DOHH2 (cell line): ENCODE measurements at regions not wholly inside any gene's neighbourhood (a gene's known extent, or its start where the extent isn't known, plus 50 kb on each side); places are given as distances from the start of the nearest gene placed in this dataset.
A peak's percentile ranks its signal among the peaks of the same experiment; 100 is the strongest.

ENCODE experiments used
- H3F3A ChIP-seq: fragments of 200-600 bp; sonication (generic), shearing (Covaris generic); 2 replicates; pipeline ENCODE4 v1.6.0; 2016; ENCODE audit warnings: antibody characterized with exemption, mild to moderate bottlenecking; ENCODE audit not compliant: control insufficient read depth, insufficient read depth
- H3K27ac ChIP-seq: fragments of 200-600 bp; sonication (generic); 2 replicates; pipeline ENCODE4 v1.5.1; 2014; ENCODE audit warnings: low read depth, mild to moderate bottlenecking, low read length, moderate library complexity
- H3K27me3 ChIP-seq: fragments of 200-600 bp; sonication (generic); 2 replicates; pipeline ENCODE4 v1.6.1; 2014; ENCODE audit warnings: mild to moderate bottlenecking, low read length, mixed read lengths; ENCODE audit not compliant: control insufficient read depth
- H3K36me3 ChIP-seq: fragments of 200-600 bp; sonication (generic); 2 replicates; pipeline ENCODE4 v1.6.1; 2014; ENCODE audit warnings: mild to moderate bottlenecking, low read length, moderate library complexity, mixed read lengths; ENCODE audit not compliant: control insufficient read depth
- H3K4me1 ChIP-seq: fragments of 200-600 bp; sonication (generic); 2 replicates; pipeline ENCODE4 v1.6.1; 2014; ENCODE audit warnings: mild to moderate bottlenecking, low read length, mixed read lengths; ENCODE audit not compliant: control insufficient read depth
- H3K4me2 ChIP-seq: fragments of 200-600 bp; sonication (generic); 2 replicates; pipeline ENCODE4 v1.6.0; 2014; ENCODE audit warnings: mild to moderate bottlenecking, low read length, moderate library complexity
- H3K4me3 ChIP-seq: fragments of 200-600 bp; sonication (generic); 2 replicates; pipeline ENCODE4 v1.5.1; 2014; ENCODE audit warnings: mild to moderate bottlenecking, low read length, mixed read lengths
- H3K79me2 ChIP-seq: fragments of 200-600 bp; sonication (generic); 2 replicates; pipeline ENCODE4 v1.6.1; 2014; ENCODE audit warnings: mild to moderate bottlenecking, low read length, mixed read lengths; ENCODE audit not compliant: control insufficient read depth
- H3K9me2 ChIP-seq: fragments of 200-600 bp; sonication (generic); replicated peaks from 2 replicates; pipeline ENCODE4 v1.6.1; 2014; ENCODE audit warnings: mild to moderate bottlenecking, low read length, mixed read lengths; ENCODE audit not compliant: control insufficient read depth
- H3K9me3 ChIP-seq: fragments of 200-600 bp; sonication (generic); 2 replicates; pipeline ENCODE4 v1.6.1; 2014; ENCODE audit warnings: antibody characterized with exemption, low read length, mixed read lengths; ENCODE audit not compliant: control insufficient read depth, insufficient read depth
- H4K20me1 ChIP-seq: fragments of 200-600 bp; sonication (generic); 2 replicates; pipeline ENCODE4 v1.6.0; 2014; ENCODE audit warnings: low read depth, mild to moderate bottlenecking, antibody characterized with exemption, low read length, moderate library complexity; ENCODE audit not compliant: control insufficient read depth, insufficient read depth
- EZH2phosphoT487 ChIP-seq: fragments of 200-600 bp; sonication (generic); IDR thresholded peaks from 2 replicates; pipeline ENCODE4 v1.6.1; 2017; ENCODE audit warnings: borderline replicate concordance, mild to moderate bottlenecking, antibody characterized with exemption, low read length, moderate library complexity, mixed read lengths
- TF ChIP-seq, protein P1 (sequence below): fragments of 200-600 bp; sonication (generic); IDR thresholded peaks from one replicate; pipeline ENCODE4 v1.5.1; 2014; ENCODE audit warnings: antibody characterized with exemption, mild to moderate bottlenecking, low read depth, low read length; ENCODE audit not compliant: poor library complexity, severe bottlenecking

GRCh38 chr12:105705235-105705634 is 374.7 kb downstream of the C12orf75 start:
- no peaks in the 10 kb centered on the region for H3K9me2 ChIP-seq
- H4K20me1 ChIP-seq: no peaks in the 10 kb centered on the region
- H3K4me1 ChIP-seq: peaks cover 6% of the 10 kb centered on the region

DNA sequence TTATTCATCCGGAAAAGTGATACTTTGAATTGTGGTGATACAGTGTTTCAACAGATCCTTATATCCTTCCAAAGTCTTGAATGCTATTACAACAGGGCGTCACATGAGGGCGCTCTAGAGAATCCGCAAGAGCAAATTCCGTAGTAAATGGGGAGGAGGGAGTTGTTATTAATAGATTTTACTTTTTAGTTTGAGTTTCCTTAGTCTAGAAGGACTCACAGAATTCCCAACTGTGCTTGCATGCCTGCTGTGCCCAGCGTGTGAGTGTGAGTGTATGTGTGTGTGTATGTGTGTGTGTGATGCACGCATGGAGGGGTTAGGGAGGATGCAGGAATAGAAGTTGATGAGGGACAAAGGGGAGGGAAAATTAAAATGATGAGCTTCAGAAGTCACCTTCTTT is 375.3 kb downstream of the C12orf75 start:
- no peak overlapping the region for H3K4me2 ChIP-seq

More at GRCh38 chr12:105705235-105705634, 374.7 kb downstream of the C12orf75 start:
- TF ChIP-seq, protein P1, sequence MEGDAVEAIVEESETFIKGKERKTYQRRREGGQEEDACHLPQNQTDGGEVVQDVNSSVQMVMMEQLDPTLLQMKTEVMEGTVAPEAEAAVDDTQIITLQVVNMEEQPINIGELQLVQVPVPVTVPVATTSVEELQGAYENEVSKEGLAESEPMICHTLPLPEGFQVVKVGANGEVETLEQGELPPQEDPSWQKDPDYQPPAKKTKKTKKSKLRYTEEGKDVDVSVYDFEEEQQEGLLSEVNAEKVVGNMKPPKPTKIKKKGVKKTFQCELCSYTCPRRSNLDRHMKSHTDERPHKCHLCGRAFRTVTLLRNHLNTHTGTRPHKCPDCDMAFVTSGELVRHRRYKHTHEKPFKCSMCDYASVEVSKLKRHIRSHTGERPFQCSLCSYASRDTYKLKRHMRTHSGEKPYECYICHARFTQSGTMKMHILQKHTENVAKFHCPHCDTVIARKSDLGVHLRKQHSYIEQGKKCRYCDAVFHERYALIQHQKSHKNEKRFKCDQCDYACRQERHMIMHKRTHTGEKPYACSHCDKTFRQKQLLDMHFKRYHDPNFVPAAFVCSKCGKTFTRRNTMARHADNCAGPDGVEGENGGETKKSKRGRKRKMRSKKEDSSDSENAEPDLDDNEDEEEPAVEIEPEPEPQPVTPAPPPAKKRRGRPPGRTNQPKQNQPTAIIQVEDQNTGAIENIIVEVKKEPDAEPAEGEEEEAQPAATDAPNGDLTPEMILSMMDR: no peak
- TF ChIP-seq EZH2phosphoT487: no peak
- H3K4me3 ChIP-seq: no peak overlapping the region
- no peaks in the 10 kb centered on the region for H3K36me3 ChIP-seq
- no peaks in the 10 kb centered on the region for H3F3A ChIP-seq
- H3K79me2 ChIP-seq: no peaks in the 10 kb centered on the region
- H3K4me2 ChIP-seq: no peak overlapping the region
- H3K27ac ChIP-seq: no peak overlapping the region
- no peaks in the 10 kb centered on the region for H3K9me3 ChIP-seq
- H3K27me3 ChIP-seq: no peaks in the 10 kb centered on the region

DNA sequence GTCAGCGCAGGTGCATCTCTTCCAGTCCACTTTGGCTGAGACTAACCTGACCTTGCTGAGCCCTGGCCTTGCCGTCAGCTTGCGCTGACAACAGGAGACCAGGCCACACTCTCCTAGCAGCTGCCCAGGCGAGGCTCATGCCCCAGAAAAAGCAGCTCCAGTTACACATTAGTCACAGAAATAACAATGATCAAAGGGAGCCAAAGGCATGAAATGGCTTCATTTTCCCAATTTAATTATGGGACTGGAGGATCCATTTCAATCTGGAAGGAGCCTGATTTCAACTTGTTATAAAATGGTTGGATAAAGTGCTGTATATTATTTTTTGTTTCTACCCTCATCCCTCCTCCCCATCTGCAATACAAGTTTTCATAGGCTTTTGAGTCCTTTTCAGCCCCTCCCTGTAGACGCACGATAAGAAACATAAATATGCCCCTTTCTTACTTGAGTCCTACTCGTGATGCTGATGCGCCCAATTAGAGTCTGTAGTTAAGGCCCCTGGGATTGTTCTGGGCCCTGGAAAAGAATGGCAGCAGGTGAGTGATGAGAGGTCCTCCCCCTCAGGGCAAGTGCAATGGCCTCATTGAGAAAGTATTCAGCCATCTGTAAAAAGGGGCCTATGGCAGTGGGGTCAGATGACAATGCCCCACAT is 376.0 kb downstream of the C12orf75 start:
- Histone ChIP-seq H4K20me1 (no peaks in the 10 kb centered on the region), H3K4me2 (no peak overlapping the region), H3K4me1 (peaks cover 6% of the 10 kb centered on the region)

More for the DNA sequence above, 375.3 kb downstream of the C12orf75 start:
- Histone ChIP-seq H3F3A (no peaks in the 10 kb centered on the region), H3K9me3 (no peaks in the 10 kb centered on the region), H3K9me2 (no peaks in the 10 kb centered on the region), H3K4me3 (no peak overlapping the region), H3K4me1 (peaks cover 6% of the 10 kb centered on the region), H3K27ac (no peak overlapping the region), H3K36me3 (no peaks in the 10 kb centered on the region), H3K79me2 (no peaks in the 10 kb centered on the region), H4K20me1 (no peaks in the 10 kb centered on the region), H3K27me3 (no peaks in the 10 kb centered on the region)
- no peak for TF ChIP-seq EZH2phosphoT487
- TF ChIP-seq, protein P1: peak; percentile 97

More for the DNA sequence above, 376.0 kb downstream of the C12orf75 start:
- H3K36me3 ChIP-seq: no peaks in the 10 kb centered on the region
- TF ChIP-seq EZH2phosphoT487: no peak
- TF ChIP-seq, protein P1: no peak
- H3F3A ChIP-seq: no peaks in the 10 kb centered on the region
- no peak overlapping the region for H3K27ac ChIP-seq
- no peaks in the 10 kb centered on the region for H3K9me2 ChIP-seq
- H3K79me2 ChIP-seq: no peaks in the 10 kb centered on the region
- H3K4me3 ChIP-seq: no peak overlapping the region
- no peaks in the 10 kb centered on the region for H3K27me3 ChIP-seq
- H3K9me3 ChIP-seq: no peaks in the 10 kb centered on the region
